Stimulated activated CD4-positive, alpha-beta T cell treated with anti-CD3 and anti-CD28 coated beads, Interleukin-4, amount 100 ng/mL, for 48 hours (primary cell): ENCODE measurements at regions not wholly inside any gene's neighbourhood (a gene's known extent, or its start where the extent isn't known, plus 50 kb on each side); places are given as distances from the start of the nearest gene placed in this dataset.
A peak's percentile ranks its signal among the peaks of the same experiment; 100 is the strongest.

ENCODE experiments used
- DNase-seq, 2 donors: peaks; one replicate each; pipeline ENCODE4 v3.0.0-alpha.2; 2020; ENCODE audit warnings: low read depth in 2 of 2

DNA sequence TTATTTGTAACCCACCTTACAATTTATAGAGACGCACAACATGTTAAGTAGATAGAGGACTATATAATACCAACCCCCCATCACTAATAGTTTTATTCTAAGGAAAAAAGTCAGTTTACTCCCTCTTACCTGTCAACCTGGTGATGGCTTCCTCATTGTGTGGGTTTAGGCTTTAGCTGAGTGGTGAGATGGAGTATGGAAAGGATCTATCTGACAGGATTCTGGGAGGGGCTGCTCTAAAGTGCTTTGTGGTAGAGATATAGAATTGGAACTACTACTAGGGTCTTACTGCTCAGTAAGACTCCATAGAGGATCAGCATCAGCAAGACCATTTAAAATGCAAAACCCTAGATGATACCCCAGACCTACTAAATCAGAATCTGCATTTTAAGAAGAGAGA lies 82.1 kb upstream of the IFNE start:
- DNase-seq = no peak

DNA sequence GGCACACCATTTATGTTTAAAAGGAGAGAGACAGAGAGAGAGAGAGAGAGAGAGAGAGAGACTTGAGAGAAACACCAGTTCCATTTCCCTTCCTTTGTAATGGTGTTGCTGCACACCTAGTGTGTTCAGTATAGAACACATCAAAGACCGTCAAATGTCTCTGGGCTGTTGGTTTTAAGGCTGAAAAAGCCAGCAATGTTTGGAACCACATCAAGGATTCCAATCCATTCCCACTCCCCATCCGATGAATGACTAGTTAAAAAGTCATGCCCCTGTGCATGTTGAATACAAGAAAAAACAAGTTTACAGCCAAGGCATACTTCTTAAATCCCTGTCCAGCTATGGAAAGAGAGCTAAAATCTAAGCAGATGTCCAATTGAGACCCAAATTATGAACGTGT lies 83.0 kb upstream of the IFNE start:
- no peak for DNase-seq

DNA sequence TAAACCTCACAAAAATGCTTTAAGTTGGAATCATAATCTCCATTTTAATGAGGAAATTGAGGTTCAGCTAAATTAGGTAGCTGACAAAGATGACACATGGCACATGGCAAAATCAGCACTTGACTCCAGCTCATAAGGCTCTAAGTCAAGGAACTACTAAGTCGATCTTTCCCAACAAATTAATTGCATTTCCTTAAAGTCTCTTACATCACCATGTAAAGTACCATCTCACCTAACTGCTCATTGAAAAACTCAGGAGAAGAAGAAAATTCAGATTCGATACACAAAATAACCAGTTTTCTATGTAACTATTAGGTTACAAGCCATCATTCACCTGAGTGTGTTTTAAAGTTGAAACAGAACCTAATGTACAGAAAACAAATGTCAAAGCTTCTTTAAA lies 85.8 kb upstream of the IFNE start:
- no peak for DNase-seq

DNA sequence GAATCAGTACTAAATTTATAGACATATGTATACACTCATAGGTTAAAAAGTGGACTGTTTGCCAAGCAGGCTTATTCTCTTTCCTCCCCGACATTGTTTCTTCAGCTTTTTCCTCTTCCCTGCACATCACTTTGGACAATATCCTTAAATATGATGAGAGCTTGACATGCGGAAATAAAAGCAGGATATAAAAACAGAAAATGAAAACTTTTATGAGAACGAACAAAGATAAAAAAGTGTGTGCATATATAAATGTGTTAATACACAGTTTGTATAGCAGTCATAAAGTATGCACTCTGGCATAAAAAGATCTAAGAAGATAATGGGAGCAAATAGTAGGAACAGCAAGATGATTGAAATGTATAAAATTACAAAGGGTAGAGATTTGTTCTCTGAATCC lies 86.4 kb upstream of the IFNE start:
- no peak for DNase-seq

DNA sequence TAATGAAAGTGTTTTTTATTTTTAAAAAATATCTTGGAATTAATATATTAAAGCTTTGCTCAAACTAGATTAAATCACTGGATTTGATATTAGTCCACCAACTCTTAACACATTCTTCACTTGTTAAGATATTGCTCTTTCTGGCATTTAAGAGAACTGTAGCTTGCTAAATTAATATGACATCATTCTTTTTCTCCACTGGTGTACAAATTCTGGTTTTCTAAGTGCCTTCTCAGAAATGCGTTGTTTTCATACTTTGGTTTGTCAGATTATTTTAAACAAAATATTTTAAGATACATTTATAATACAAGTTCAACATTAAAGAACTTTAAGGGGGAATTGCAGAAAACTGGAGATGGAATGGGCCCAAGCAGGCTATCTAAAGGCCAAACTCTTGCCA lies 87.6 kb upstream of the IFNE start:
- DNase-seq = no peak

DNA sequence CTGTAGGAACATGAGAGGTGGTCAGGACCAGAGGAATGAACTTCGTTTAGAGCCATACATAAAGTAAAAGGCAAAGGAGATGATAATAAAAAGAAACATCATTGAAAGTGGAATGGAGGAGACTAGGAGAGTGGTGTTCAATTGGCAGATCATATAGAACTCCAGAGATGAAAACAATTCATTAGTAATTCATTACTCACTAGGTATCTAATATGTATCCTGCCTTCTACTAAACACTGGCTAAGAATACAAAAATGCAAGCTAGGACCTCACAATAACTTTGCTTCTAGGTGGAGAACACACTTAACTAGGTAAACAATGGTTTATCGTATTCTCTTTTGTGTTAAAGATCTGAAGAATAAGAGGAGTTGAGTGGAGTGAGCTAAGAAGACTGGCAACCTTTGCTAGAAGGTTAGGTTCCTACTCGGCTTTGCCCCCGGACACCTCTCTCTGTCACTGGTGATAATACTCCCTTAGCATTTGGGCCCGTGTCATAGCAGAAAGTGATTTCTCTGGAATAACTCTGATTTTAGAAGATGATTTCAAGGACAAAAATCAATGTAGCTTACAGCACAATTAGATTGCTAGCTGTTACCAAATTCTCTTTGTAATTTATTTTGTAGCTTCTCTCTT lies 88.6 kb upstream of the IFNE start:
- no peak for DNase-seq

DNA sequence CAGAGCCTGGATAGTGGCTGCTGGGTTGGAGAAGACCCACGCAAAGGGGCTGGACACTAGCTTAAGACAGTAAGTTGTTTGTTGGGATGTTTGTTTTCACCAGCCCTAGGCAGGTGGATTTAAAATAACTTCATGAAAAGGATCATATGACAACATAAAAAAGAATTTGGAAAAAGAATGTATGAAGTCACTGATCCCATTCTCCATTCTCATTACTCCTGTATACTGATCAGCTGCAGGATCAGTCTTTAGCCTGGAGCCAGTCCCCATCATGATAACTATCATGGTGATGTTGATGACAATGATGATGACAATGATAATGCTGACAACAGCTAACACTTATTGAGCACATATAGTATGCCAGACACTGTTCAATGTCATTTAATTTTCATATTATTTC lies 92.1 kb upstream of the IFNE start:
- DNase-seq = no peak

DNA sequence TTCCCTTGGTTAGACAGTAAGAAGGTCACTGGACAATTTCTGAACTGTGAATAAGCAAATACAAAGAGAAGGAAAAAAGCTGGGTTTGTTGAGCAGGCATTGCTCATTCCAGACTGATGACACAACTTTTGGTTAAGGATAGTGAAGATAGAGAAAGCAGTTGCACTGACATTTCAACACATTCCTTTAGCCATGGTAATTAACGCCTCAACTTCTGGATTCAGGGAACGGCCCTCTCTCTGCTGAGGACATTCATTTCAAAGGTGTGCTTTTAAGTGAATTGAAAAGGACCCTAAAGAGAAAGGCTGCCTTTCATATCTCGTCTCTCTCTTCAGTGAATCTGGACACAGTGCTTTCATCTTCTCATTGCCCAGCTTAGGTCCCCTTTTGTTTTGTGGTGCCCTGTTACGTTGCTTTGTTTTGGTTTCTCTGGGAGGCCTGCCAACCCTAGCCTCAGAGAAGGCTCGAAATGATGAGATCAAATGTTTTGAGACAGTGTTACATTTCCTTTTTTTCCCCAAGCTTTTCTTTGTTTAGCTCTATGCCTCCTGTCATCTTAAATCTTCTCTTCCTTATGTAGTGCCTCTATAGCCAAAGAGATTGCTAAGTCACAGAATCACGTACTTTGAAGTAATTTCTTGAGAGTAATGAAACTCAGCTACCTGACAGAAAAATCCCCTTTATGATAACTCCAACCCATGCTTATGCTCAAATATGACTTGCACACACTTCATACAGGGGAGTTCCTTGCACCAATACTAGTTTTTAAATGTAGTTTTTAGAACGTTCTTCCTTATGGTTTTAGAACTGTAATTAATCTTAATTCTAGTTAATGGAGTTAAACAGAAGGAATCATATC lies 94.4 kb upstream of the IFNE start:
- DNase-seq = peak in 1 of 2 donors; percentile 29

DNA sequence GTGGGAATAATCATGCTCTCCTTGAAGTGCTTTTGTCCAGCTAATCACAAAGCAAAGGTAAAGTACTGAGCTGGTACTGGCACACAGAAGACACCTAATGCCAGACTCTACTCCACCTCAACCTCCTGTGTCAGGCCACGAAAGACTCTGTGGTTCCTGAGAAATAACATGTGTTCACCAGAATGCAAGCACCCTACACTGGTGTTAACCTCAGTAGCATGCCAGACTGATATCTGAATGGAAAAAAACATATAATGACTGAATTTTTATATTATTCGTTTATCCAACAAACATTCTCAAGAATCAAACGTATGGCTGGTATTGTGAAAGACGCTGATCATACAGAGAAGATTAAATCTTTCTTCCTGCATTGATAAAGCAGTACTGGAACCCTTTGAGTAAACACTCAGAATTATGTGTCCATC lies 97.1 kb upstream of the IFNE start:
- peak in 1 of 2 donors; percentile 2 for DNase-seq

DNA sequence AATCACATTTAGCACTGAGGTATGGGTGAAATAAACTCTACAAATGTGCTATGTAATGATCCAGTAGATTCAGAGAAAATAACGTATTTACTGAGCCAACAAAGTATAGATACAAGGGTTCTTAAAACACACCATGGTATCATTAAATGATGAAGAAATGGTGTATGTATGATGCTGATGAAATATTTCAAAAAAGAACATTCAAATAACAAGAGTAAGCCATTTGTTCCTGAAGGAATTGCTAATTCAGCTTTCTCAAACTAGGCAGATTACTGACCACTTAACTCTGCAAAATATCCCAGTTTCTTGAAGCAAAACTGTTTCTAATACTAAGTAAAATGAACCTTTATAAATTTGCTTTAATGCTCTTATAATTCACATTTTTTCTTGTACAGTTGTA lies 97.6 kb upstream of the IFNE start:
- no peak for DNase-seq

DNA sequence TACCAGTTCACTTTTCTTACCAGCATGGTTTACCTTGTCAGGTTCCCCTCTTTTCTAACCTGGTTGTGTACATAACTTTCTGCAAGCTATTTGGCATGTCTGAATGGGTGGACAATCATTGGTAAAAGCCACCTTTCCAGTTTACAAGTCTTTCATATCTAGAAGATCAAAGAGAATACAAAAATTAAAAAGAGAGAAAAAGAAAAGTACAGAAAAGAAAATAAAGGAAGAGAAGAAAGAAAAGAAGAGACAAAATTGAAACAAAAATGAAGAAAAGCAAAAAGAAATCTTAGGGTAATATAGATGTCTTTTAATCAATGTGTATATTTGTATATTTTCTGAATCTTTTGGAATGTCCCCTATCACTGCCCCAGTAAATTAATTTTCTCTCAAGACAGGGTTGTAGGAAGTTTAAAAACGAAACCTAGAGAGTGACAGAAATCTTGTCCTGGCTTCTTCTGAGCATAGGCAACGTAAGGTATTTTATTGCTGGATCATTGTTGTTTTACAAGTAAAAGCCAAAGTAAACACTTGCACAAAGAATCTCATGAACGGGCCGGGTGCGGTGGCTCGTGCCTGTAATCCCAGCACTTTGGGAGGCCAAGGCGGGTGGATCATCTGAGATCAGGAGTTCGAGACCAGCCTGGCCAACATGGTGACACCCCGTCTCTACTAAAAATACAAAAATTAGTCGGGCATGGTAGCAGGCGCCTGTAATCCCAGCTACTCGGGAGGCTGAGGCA lies 98.7 kb upstream of the IFNE start:
- DNase-seq = no peak

DNA sequence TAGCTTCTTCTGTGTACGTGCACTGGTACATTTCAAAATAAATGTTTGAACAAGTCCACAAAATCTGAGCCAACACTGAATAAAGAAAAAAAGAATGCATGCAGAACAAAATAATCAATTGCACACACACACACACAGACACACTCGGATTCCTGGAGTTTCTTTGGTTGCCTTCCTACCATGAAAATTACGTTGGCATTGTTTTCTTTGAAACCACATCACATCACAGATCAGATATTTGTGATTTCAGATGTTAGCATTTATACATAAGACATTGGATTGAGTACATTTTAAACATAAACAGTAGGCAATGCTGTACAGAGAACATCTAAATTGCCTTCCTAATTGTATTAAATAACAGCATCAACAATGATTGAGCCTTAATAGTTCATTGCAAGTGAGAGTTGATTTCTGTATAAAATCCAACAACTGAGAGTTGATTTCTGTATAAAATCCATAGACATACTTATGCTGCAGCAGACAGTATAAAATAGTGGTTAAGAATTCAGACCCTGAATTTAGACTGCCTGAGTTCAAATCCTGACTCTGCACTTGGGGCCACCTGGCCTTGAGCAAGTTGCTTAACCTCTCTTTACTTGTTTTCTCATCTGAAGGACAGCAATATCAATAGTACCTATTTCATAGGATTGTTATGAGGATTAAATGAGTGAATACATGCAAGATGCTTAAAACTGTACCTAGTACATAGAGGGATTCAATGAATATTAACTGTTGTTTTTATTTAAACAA lies 101.7 kb upstream of the IFNE start:
- no peak for DNase-seq

DNA sequence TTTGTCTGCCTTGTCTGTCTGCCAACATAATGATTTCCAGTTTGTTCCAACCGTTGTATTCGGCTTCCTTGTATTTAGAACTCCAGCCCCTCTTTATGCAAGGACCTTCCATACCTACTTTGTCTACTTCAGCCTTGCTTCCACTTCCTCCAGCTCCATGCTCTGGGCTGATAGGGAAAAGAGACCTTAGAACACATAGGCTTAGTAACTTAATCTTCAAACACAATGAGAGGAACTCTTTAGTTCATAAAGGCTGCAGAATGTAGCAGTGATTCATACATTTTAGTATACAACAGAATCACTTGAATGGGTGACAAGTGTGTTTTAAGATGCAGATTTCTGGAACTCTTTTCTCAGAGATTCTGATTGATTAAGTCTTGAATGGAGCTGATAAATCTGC lies 102.8 kb upstream of the IFNE start:
- DNase-seq = no peak

DNA sequence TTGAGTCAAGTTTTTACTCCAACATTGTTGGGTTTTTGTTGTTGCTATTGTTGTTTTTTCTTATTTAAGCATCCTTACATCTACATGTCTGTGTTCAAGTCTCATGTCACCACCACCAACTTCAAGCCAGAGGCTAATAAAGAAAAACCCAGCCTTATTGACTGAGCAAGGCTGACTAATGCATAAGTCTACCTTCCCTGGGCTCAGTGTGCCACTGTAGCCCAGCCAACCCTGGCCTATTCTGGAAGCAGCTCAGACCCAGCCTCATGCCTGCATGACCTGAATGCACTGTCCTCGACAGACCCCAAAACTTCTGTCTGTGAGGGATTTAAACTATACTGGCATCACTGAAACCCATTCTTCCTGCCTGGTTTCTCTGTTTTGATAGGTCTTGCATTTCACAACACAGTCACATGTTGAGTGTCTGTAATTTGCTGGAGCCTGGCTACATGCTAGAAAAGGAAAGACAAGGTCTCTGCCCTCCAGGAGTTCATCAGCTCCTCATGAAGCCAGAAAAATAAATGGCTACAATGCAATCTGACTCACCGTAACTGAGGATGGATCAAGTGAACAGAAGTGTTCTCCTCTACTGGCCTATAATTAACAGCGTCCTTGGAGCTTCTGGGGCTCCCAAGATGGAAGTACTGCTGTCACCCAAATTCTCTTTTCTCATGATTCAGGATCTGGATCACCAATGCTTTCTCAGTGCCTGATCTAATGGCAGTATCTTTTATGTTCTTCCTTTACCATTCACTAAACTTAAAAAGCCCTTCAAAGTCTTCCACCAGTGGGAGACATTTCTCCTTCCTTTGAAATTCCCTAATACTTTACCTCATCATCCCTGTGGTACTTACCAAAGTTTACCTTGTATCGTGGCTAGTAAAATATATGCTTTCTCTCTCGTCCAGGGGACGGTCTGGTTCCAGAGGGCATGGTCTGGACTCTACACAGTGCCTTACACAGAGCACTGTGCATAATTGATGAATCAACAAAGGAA lies 103.9 kb upstream of the IFNE start:
- DNase-seq = no peak

DNA sequence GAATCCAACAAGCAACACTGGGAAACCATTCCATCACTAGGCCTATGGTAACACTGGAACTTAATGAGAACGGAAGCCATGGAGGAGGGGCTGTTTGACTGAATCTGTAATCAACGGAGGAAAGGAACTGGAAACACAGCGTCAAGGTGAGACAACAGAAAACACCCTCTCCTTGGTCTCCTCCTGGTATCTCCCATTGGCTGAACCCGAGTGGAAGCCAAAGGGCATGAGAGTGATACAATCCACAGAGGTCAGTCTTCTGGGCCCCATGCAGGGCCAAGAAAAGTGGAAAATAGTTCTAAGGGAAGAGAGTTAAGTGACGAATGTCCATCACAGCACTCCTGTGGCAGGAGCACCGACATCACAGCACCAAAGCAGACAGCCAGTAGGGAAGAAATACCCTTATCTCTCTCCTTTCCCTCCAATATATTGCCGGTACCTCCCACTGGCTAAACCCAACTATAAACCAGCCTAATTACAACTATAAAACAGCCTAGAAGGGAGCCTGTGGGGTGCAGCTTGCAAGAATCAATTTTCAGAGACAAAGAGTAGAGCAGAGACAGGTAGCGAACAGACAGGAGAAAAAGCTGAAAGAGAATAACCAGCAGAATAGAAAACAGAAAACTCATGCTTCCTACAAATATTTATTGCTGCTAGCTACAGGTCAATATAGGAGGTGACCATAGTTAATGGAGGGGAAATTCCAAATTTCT lies 107.4 kb upstream of the IFNE start:
- DNase-seq = no peak

DNA sequence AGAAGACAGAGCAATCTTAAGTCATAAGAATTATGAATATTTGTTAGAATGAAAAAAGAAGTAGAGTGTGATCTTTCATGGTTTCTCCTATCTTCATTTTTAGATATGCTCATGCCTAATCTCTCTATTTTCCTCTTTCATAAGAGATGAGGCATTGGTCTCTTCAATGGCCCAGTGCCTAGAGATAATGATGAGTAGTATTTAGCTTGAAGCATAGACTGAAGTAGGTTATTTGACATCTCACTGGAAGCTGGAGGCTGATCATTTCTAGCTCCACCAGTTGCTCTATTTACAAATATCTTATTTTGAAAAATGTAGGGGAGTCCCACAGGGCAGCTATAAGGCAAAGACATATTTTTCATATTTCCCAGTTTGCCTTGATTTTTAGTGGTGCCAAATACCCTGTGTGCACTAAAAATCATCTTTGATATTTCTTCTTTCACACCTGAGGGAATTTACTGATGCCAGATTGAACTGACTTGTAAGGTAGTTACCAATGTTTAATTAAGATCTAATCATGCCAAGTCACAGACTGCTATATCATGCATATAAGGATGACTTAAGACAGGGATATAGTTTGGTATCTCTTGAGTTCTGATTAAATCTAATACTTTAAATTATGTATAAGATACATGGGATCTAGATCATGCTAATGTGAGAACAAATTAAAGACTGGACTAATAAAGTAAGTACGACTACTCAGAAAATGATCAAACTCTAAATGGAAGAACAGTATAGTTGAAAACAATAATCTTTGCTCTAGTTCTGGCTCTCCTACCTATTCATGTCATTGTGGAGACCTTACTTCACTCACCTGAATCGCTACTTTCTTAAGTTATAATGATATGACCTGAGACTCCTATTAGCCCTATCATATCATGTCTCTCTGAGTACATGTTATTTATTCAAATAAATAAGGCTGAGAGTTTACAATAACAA lies 108.2 kb upstream of the IFNE start:
- DNase-seq = no peak

DNA sequence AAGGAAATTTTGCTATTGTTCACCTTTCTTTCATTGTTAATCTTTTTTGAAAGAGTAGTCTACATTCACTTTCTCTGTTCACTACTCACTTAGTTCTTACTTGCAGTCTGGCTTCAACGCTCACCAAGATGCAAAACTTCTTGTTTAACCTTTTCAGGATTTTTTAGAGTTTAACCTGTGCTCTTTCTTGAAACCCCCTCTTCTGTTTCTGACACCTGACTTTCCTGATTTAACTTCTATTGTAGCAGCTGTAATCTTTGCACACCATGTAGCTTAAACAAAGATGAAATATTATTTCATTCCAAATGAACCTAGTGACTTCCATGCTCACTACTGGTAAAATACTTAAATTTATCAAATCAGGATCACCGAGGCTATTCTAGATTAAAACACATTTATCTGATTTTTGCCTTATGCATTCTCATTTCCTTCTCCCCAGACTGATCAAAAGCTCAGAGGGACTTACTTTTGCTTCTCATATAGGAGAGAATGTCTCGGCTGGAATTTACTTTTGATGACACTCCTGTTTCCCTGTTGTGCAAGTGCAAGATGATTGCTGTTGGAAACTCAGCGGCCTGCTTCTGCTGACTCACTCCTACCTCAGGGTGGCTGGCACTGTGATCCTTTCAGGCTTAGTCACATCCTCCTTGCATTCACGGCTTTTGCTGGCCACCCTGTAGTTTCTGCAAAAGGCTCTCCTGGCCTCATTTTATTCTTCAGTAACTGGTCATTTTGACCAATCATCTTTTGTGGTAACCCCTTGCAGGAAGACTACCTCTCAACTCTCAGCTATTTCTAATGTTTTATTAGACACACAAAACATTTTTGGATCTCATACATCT lies 109.3 kb upstream of the IFNE start:
- peak; percentile 33 to 50 for DNase-seq

DNA sequence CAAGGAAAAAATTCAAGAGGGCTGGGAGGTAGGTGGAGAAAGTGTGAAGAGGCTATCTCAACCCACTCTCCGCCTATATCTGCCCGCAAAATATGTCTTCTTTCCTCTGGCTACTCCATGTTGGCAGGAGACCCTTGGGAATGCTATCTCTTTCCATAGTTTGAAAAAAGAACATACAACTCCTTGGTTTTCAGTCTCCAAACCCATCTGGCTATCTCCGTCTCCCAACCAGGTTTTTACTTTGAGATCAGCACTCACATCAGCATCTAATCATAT lies 109.9 kb upstream of the IFNE start:
- no peak for DNase-seq
